SW480 (cell line): ENCODE measurements at regions not wholly inside any gene's neighbourhood (a gene's known extent, or its start where the extent isn't known, plus 50 kb on each side); places are given as distances from the start of the nearest gene placed in this dataset.
"Not testable (repeated sequence)": the region's sequence is repeated elsewhere in the genome, so short reads cannot be mapped to it uniquely, and the experiment has no call there.

ENCODE experiments used
- DNase-seq: peaks from one replicate; pipeline ENCODE4 v3.0.0-alpha.2; 2016; ENCODE audit warnings: low spot score

DNA sequence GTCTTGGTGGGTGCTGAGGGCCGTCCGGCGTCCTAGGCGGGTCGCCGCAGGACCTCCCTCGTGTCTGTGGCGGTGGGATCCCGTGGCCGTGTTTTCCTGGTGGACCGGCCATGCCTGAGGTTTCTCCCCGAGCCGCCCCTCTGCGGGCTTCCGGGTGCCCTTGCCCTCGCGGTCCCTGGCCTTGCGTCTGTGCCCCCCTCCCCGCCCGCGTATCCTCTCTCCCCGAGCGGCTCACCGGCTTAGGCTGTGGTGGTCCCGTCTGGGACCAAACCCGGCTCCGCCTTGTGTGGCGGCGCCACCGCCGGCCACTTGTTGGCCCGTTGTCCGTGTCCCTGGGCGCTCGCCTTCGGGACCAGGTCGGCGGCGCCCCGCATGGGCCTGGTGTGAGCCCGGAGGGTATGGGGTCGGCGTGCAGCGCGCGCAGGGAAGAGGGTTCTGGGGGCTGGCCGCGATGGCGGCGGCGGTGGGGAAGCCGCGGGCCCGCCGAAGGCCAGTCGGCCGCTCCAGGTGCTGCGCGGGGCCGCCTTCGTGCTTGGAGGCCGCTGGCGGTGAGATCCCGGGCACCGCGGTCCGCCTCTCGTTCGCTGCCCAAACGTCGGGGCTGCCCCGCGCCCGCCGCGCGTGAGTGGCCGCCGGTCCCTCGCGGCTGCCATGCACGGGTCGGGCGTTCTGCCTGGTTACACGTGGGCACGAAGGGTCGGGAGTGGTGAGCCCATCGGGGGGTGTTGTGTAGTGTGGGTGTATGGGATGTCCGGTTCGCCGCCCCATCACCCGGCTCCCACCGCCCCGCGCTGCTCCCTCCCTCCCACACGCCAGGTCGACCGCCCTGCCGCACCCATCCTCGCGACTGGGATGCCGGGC, 3899.1 kb upstream of the OR11H1 start:
- DNase-seq: no peak

- DNase-seq: no peak
Measured at GRCh38 chr22:11629661-11630385, 3898.2 kb upstream of the OR11H1 start.

DNA sequence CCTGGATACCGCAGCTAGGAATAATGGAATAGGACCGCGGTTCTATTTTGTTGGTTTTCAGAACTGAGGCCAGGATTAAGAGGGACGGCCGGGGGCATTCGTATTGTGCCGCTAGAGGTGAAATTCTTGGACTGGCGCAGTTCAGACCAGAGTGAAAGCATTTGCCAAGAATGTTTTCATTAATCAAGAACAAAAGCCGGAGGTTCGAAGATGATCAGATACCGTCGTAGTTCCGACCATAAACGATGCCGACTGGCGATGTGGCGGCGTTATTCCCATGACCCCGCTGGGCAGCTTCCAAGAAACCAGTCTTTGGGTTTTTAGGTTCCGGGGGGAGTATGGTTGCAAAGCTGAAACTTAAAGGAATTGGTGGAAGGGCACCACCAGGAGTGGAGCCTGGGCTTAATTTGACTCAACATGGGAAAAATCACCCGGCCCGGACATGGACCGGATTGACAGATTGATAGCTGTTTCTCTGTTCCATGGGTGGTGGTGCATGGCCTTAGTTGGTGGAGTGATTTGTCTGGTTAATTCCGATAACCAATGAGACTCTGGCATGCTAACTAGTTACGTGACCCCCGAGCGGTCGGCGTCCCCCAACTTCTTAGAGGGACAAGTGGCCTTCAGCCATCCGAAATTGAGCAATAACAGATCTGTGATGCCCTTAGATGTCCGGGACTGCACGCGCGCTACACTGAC, 3897.5 kb upstream of the OR11H1 start:
- DNase-seq: not testable (repeated sequence)
